ENCODE measurements at regions not wholly inside any gene's neighbourhood (a gene's known extent, or its start where the extent isn't known, plus 50 kb on each side); places are given as distances from the start of the nearest gene placed in this dataset.
"Not testable (repeated sequence)": the region's sequence is repeated elsewhere in the genome, so short reads cannot be mapped to it uniquely, and the experiment has no call there.

- 4% methylated on average over 2 of the region's 2 CpGs for WGBS (ENCODE audit: insufficient coverage, low coverage, missing lambda C conversion rate)
- H3K27ac ChIP-seq (ENCODE audit: extremely low read depth, low read depth, low read length); H3K4me3 ChIP-seq; intact Hi-C loops (cut with micrococcal nuclease); DNase-seq (ENCODE audit: extremely low read depth in 1 of 4, low spot score in 3 of 4); H3K79me2 ChIP-seq (ENCODE audit: control insufficient read depth, insufficient read depth, low read length); POLR2A ChIA-PET; BruUV-seq (replicated peaks); H3K27me3 ChIP-seq (ENCODE audit: control insufficient read depth in 2 of 2, insufficient read depth in 2 of 2, low read length in 2 of 2); H3K4me2 ChIP-seq (ENCODE audit: insufficient read depth, low read length); ATAC-seq; H3K36me3 ChIP-seq (ENCODE audit: control insufficient read depth, insufficient read depth, low read length); H4K20me1 ChIP-seq (replicated peaks; ENCODE audit: control insufficient read depth, insufficient read depth, low read length); CTCF ChIA-PET (ENCODE audit: low intra/inter-chr PET ratio); H3K9ac ChIP-seq (ENCODE audit: insufficient read depth in 1 of 2, low read depth in 2 of 2, low read length in 2 of 2); H2AFZ ChIP-seq (ENCODE audit: low read depth, low read length); H3K9me3 ChIP-seq (replicated peaks; ENCODE audit: control insufficient read depth, insufficient read depth, low read depth, low read length); FAIRE-seq; H3K9me1 ChIP-seq (ENCODE audit: control insufficient read depth, insufficient read depth, low read length); H3K4me1 ChIP-seq (replicated peaks in 1 of 2; ENCODE audit: control insufficient read depth in 2 of 2, insufficient read depth in 2 of 2, low read length in 2 of 2): not testable (repeated sequence)
- in situ Hi-C loops (cut with MboI), result loop anchor here (10.0 to 25.0 kb wide), 3 partner anchors 104 to 482 kb away; no protein-coding TSS in a partner anchor
Observed at GRCh38 chr10:95130429-95130828, 61.1 kb upstream of the CYP2C8 start.

DNA sequence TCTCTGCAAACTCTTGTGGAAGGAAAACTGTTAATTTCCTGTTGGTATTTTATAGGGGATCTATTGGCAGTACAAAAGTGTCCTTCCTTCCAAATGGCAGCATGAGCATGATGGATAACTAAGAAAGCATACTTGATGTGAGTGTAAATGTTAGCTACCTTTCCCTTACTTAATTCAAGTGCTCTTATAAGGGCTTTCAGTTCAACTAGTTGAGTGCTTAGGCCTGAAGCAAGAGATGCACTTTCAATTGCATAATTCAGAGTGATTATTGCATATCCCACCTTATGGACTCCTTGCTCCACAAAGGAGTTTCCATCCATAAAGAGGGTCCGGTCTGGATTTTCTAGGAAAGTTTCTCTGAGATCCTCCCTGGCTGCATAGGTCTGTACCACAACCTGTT is 56.3 kb upstream of the CYP2C8 start:
- Histone ChIP-seq H3K4me1 (replicated peaks in 1 of 2; ENCODE audit: control insufficient read depth in 2 of 2, insufficient read depth in 2 of 2, low read length in 2 of 2) (no peaks in the 10 kb centered on the region), H3K27ac (ENCODE audit: extremely low read depth, low read depth, low read length) (no peak overlapping the region), H3K9ac (ENCODE audit: insufficient read depth in 1 of 2, low read depth in 2 of 2, low read length in 2 of 2) (no peak overlapping the region), H4K20me1 (replicated peaks; ENCODE audit: control insufficient read depth, insufficient read depth, low read length) (no peaks in the 10 kb centered on the region), H3K4me2 (ENCODE audit: insufficient read depth, low read length) (no peak overlapping the region), H2AFZ (ENCODE audit: low read depth, low read length) (no peak overlapping the region), H3K9me3 (replicated peaks; ENCODE audit: control insufficient read depth, insufficient read depth, low read depth, low read length) (no peaks in the 10 kb centered on the region), H3K79me2 (ENCODE audit: control insufficient read depth, insufficient read depth, low read length) (no peaks in the 10 kb centered on the region), H3K36me3 (ENCODE audit: control insufficient read depth, insufficient read depth, low read length) (no peaks in the 10 kb centered on the region), H3K9me1 (ENCODE audit: control insufficient read depth, insufficient read depth, low read length) (no peaks in the 10 kb centered on the region), H3K4me3 (no peak overlapping the region), H3K27me3 (ENCODE audit: control insufficient read depth in 2 of 2, insufficient read depth in 2 of 2, low read length in 2 of 2) (no peaks in the 10 kb centered on the region)
- FAIRE-seq (no peak), DNase-seq (ENCODE audit: extremely low read depth in 1 of 4, low spot score in 3 of 4) (no peak), ATAC-seq (no peak)
- BruUV-seq (replicated peaks), result no TSS peak
- intact Hi-C loops (cut with micrococcal nuclease), result no loop called here
- 0% methylated on average over 1 of the region's 1 CpG for WGBS (ENCODE audit: insufficient coverage, low coverage, missing lambda C conversion rate)
- ChIA-PET CTCF (ENCODE audit: low intra/inter-chr PET ratio) (no interaction called here), POLR2A (interaction anchor here (0.6 kb wide), 1 partner anchor 152 kb away, joined by 4 read pairs; no protein-coding TSS in a partner anchor)
- in situ Hi-C loops (cut with MboI), result loop anchor here (25.0 kb wide), 1 partner anchor 487 kb away; no protein-coding TSS in a partner anchor
- TF ChIP-seq ZNF224 (CRISPR knock-in tag; IDR thresholded peaks at IDR 0.05) (no peak), XRCC4 (IDR thresholded peaks at IDR 0.05; ENCODE audit: extremely low read depth, insufficient read depth, insufficient read length) (no peak), TAF9B (IDR thresholded peaks at IDR 0.05; ENCODE audit: partially characterized antibody) (no peak), ELF2 (CRISPR knock-in tag; IDR thresholded peaks at IDR 0.05) (no peak), STAG1 (CRISPR knock-in tag; IDR thresholded peaks at IDR 0.05; ENCODE audit: borderline replicate concordance) (no peak), TRIM24 (IDR thresholded peaks at IDR 0.05) (no peak)
- TF ChIP-seq, protein P1, sequence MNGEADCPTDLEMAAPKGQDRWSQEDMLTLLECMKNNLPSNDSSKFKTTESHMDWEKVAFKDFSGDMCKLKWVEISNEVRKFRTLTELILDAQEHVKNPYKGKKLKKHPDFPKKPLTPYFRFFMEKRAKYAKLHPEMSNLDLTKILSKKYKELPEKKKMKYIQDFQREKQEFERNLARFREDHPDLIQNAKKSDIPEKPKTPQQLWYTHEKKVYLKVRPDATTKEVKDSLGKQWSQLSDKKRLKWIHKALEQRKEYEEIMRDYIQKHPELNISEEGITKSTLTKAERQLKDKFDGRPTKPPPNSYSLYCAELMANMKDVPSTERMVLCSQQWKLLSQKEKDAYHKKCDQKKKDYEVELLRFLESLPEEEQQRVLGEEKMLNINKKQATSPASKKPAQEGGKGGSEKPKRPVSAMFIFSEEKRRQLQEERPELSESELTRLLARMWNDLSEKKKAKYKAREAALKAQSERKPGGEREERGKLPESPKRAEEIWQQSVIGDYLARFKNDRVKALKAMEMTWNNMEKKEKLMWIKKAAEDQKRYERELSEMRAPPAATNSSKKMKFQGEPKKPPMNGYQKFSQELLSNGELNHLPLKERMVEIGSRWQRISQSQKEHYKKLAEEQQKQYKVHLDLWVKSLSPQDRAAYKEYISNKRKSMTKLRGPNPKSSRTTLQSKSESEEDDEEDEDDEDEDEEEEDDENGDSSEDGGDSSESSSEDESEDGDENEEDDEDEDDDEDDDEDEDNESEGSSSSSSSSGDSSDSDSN (IDR thresholded peaks at IDR 0.05; ENCODE audit: borderline replicate concordance in 1 of 2, low read depth in 2 of 2, low read length in 2 of 2), result no peak

Measured in K562 (cell line).